GM23338 (cell line): ENCODE measurements at regions not wholly inside any gene's neighbourhood (a gene's known extent, or its start where the extent isn't known, plus 50 kb on each side); places are given as distances from the start of the nearest gene placed in this dataset.

Experiments
- CREB1 ChIP-seq: fragments of 250-450 bp; sonication (Bioruptor Pico); IDR thresholded peaks from 2 replicates; pipeline ENCODE4 v1.5.0; 2020; ENCODE audit warnings: low read depth, mild to moderate bottlenecking, moderate library complexity
- CTCF ChIP-seq, 2 experiments: fragments of 200-600 bp in 1 of 2; sonication (generic) in 1 of 2; conservative IDR thresholded peaks; 2 replicates each; pipeline versions ENCODE4 v1.5.1 to v1.6.1; 2016 to 2017; ENCODE audit warnings: antibody characterized with exemption in 2 of 2, low read depth in 2 of 2, mild to moderate bottlenecking in 2 of 2, moderate library complexity in 1 of 2
- ETS1 ChIP-seq: IDR thresholded peaks from 2 replicates; pipeline ENCODE4 v1.6.1; 2016; ENCODE audit warnings: antibody characterized with exemption
- EZH2 ChIP-seq: fragments of 200-600 bp; sonication (generic); IDR thresholded peaks from one replicate; pipeline ENCODE4 v1.8.0; 2017; ENCODE audit warnings: antibody characterized with exemption, mild to moderate bottlenecking, low read depth; ENCODE audit not compliant: unreplicated experiment
- EZH2phosphoT487 ChIP-seq: fragments of 200-600 bp; sonication (generic); IDR thresholded peaks from one replicate; pipeline ENCODE4 v1.8.1; 2018; ENCODE audit warnings: antibody characterized with exemption; ENCODE audit not compliant: unreplicated experiment
- JUNB ChIP-seq: IDR thresholded peaks from one replicate; pipeline ENCODE4 v1.6.1; 2016; ENCODE audit warnings: antibody characterized with exemption; ENCODE audit not compliant: unreplicated experiment
- NANOG ChIP-seq: IDR thresholded peaks from 2 replicates; pipeline ENCODE4 v1.6.1; 2016; ENCODE audit warnings: antibody characterized with exemption, borderline replicate concordance
- POLR2AphosphoS5 ChIP-seq: IDR thresholded peaks from 2 replicates; pipeline ENCODE4 v1.6.1; 2016; ENCODE audit warnings: antibody characterized with exemption, low read depth
- REST ChIP-seq: IDR thresholded peaks from one replicate; pipeline ENCODE4 v1.6.1; 2018; ENCODE audit warnings: antibody characterized with exemption; ENCODE audit not compliant: unreplicated experiment
- STAT1 ChIP-seq: IDR thresholded peaks from one replicate; pipeline ENCODE4 v1.6.1; 2016; ENCODE audit warnings: antibody characterized with exemption; ENCODE audit not compliant: unreplicated experiment
- ZNF114 ChIP-seq: fragments of 250-450 bp; sonication (Bioruptor Pico); IDR thresholded peaks from 2 replicates; pipeline ENCODE4 v1.5.0; 2020; ENCODE audit warnings: mild to moderate bottlenecking, moderate library complexity
- ZNF331 ChIP-seq: fragments of 250-450 bp; sonication (Bioruptor Pico); IDR thresholded peaks from 2 replicates; pipeline ENCODE4 v1.5.0; 2020; ENCODE audit warnings: low read depth, mild to moderate bottlenecking, moderate library complexity
- ZNF462 ChIP-seq: fragments of 250-450 bp; sonication (Bioruptor Pico); IDR thresholded peaks from 2 replicates; pipeline ENCODE4 v1.5.0; 2020; ENCODE audit warnings: mild to moderate bottlenecking, moderate library complexity

- TF ChIP-seq CTCF (conservative IDR thresholded peaks at IDR 0.05; ENCODE audit: low read depth in 2 of 2) (no peak), EZH2phosphoT487 (no peak), EZH2 (no peak), POLR2AphosphoS5 (no peak), ZNF114 (CRISPR knock-in tag) (no peak), ETS1 (no peak), REST (no peak), CREB1 (CRISPR knock-in tag) (no peak), ZNF331 (CRISPR knock-in tag) (no peak), JUNB (no peak), STAT1 (no peak), NANOG (no peak), ZNF462 (no peak)
Observed at GRCh38 chr10:78465431-78465830, 431.8 kb downstream of the RPS24 start.
